ENCODE measurements at regions not wholly inside any gene's neighbourhood (a gene's known extent, or its start where the extent isn't known, plus 50 kb on each side); places are given as distances from the start of the nearest gene placed in this dataset.

DNA sequence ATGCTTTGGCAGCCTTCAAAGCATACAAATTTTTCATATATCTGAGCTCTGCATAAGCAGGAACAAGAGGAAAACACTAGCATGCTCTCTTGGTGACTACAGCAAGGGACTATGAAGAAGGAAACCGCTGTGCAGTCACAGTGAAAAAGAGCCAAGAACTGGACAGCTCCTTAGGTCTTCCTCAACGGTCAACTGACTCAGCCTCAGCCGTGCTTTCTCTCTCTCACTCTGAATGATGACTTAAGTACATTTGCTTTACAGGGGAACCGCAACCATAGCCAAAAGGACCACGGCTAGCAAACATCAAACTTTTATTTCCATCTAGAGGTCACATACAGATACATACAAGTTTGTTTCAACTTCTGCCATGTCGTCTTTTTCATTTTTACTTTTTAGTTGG is 69.9 kb downstream of the HYCC1 start:
- Histone ChIP-seq H3K4me3 (ENCODE audit: low read depth in 2 of 2, low read length in 2 of 2) (no peak overlapping the region), H3K27ac (ENCODE audit: low read length) (no peak overlapping the region), H3K4me1 (ENCODE audit: control insufficient read depth, insufficient read depth, low read length) (no peaks in the 10 kb centered on the region), H3K9me3 (ENCODE audit: control insufficient read depth, insufficient read depth, low read depth, low read length) (no peaks in the 10 kb centered on the region), H3K27me3 (ENCODE audit: control insufficient read depth, insufficient read depth, low read length) (no peaks in the 10 kb centered on the region), H3K36me3 (ENCODE audit: control insufficient read depth, insufficient read depth, low read length) (no peaks in the 10 kb centered on the region)
- ATAC-seq = no peak
- ChIA-PET CTCF (interaction anchor here (0.5 to 0.6 kb wide), 2 partner anchors 71 to 100 kb away, joined by 3 read pairs; no protein-coding TSS in a partner anchor), POLR2A (no interaction called here)
- TF ChIP-seq, protein P1, sequence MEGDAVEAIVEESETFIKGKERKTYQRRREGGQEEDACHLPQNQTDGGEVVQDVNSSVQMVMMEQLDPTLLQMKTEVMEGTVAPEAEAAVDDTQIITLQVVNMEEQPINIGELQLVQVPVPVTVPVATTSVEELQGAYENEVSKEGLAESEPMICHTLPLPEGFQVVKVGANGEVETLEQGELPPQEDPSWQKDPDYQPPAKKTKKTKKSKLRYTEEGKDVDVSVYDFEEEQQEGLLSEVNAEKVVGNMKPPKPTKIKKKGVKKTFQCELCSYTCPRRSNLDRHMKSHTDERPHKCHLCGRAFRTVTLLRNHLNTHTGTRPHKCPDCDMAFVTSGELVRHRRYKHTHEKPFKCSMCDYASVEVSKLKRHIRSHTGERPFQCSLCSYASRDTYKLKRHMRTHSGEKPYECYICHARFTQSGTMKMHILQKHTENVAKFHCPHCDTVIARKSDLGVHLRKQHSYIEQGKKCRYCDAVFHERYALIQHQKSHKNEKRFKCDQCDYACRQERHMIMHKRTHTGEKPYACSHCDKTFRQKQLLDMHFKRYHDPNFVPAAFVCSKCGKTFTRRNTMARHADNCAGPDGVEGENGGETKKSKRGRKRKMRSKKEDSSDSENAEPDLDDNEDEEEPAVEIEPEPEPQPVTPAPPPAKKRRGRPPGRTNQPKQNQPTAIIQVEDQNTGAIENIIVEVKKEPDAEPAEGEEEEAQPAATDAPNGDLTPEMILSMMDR (IDR thresholded peaks at IDR 0.05) = no peak
- TF ChIP-seq TCF7L2 (IDR thresholded peaks at IDR 0.05; ENCODE audit: low read depth, low read length) = no peak
- no peak for TF ChIP-seq POLR2AphosphoS5 (IDR thresholded peaks at IDR 0.05; ENCODE audit: low read depth, low read length)
- no peak for TF ChIP-seq SIN3A (IDR thresholded peaks at IDR 0.05; ENCODE audit: borderline replicate concordance, insufficient read depth, low read depth, low read length)
- TF ChIP-seq, protein P2, sequence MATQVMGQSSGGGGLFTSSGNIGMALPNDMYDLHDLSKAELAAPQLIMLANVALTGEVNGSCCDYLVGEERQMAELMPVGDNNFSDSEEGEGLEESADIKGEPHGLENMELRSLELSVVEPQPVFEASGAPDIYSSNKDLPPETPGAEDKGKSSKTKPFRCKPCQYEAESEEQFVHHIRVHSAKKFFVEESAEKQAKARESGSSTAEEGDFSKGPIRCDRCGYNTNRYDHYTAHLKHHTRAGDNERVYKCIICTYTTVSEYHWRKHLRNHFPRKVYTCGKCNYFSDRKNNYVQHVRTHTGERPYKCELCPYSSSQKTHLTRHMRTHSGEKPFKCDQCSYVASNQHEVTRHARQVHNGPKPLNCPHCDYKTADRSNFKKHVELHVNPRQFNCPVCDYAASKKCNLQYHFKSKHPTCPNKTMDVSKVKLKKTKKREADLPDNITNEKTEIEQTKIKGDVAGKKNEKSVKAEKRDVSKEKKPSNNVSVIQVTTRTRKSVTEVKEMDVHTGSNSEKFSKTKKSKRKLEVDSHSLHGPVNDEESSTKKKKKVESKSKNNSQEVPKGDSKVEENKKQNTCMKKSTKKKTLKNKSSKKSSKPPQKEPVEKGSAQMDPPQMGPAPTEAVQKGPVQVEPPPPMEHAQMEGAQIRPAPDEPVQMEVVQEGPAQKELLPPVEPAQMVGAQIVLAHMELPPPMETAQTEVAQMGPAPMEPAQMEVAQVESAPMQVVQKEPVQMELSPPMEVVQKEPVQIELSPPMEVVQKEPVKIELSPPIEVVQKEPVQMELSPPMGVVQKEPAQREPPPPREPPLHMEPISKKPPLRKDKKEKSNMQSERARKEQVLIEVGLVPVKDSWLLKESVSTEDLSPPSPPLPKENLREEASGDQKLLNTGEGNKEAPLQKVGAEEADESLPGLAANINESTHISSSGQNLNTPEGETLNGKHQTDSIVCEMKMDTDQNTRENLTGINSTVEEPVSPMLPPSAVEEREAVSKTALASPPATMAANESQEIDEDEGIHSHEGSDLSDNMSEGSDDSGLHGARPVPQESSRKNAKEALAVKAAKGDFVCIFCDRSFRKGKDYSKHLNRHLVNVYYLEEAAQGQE (IDR thresholded peaks at IDR 0.05; ENCODE audit: insufficient read depth in 1 of 2, low read depth in 2 of 2, low read length in 1 of 2) = peak; percentile 40 to 51; a peak in 2 of 4 replicates
- in situ Hi-C loops (cut with HindIII; ENCODE audit: low pct_unique_long_range_greater_than_20kb, low sequenced_read_pairs) (no loop called here), intact Hi-C loops (cut with micrococcal nuclease; ENCODE audit: unreplicated experiment) (no loop called here)
- BruUV-seq (replicated peaks) = no TSS peak
- DNase-seq (ENCODE audit: low read depth, low spot score) = no peak

DNA sequence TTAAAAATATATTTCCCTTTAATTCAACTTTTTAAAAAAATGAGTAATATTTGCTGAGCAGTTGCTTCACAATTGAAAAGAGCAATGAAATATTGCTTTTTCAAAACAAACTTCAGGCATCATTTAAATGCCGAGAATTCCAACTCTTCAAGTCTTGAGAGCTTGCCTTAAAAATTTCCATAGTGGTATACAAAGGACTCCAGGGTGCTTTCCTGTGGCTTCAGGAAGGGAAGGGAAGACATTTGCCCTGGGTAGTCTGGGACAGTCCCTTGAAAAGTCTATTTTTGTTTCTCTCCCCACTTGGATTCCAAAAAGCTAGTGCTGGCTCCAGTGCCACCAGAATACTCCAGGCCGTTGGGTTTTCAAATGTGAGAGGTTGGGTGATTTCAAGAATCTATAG is 71.7 kb downstream of the HYCC1 start:
- ChIA-PET CTCF (no interaction called here), POLR2A (no interaction called here)
- Histone ChIP-seq H3K4me1 (ENCODE audit: control insufficient read depth, insufficient read depth, low read length) (no peaks in the 10 kb centered on the region), H3K36me3 (ENCODE audit: control insufficient read depth, insufficient read depth, low read length) (no peaks in the 10 kb centered on the region), H3K27me3 (ENCODE audit: control insufficient read depth, insufficient read depth, low read length) (no peaks in the 10 kb centered on the region), H3K4me3 (ENCODE audit: low read depth in 2 of 2, low read length in 2 of 2) (no peak overlapping the region), H3K27ac (ENCODE audit: low read length) (no peak overlapping the region), H3K9me3 (ENCODE audit: control insufficient read depth, insufficient read depth, low read depth, low read length) (no peaks in the 10 kb centered on the region)
- no peak for ATAC-seq
- no TSS peak for BruUV-seq (replicated peaks)
- in situ Hi-C loops (cut with HindIII; ENCODE audit: low pct_unique_long_range_greater_than_20kb, low sequenced_read_pairs) = no loop called here
- TF ChIP-seq TCF7L2 (IDR thresholded peaks at IDR 0.05; ENCODE audit: low read depth, low read length) (no peak), SIN3A (IDR thresholded peaks at IDR 0.05; ENCODE audit: borderline replicate concordance, insufficient read depth, low read depth, low read length) (no peak), POLR2AphosphoS5 (IDR thresholded peaks at IDR 0.05; ENCODE audit: low read depth, low read length) (no peak)
- TF ChIP-seq, protein P2 (IDR thresholded peaks at IDR 0.05; ENCODE audit: insufficient read depth in 1 of 2, low read depth in 2 of 2, low read length in 1 of 2) = no peak
- TF ChIP-seq, protein P1 (IDR thresholded peaks at IDR 0.05) = no peak
- intact Hi-C loops (cut with micrococcal nuclease; ENCODE audit: unreplicated experiment) = no loop called here
- DNase-seq (ENCODE audit: low read depth, low spot score) = no peak

All from Panc1 (cell line).